Eye (tissue), 1 donor: ENCODE measurements at regions not wholly inside any gene's neighbourhood (a gene's known extent, or its start where the extent isn't known, plus 50 kb on each side); places are given as distances from the start of the nearest gene placed in this dataset.
"Not testable (repeated sequence)": the region's sequence is repeated elsewhere in the genome, so short reads cannot be mapped to it uniquely, and the experiment has no call there.

Experiments used
- DNase-seq: peaks from one replicate; pipeline ENCODE4 v3.0.0-alpha.2; 2015

DNA sequence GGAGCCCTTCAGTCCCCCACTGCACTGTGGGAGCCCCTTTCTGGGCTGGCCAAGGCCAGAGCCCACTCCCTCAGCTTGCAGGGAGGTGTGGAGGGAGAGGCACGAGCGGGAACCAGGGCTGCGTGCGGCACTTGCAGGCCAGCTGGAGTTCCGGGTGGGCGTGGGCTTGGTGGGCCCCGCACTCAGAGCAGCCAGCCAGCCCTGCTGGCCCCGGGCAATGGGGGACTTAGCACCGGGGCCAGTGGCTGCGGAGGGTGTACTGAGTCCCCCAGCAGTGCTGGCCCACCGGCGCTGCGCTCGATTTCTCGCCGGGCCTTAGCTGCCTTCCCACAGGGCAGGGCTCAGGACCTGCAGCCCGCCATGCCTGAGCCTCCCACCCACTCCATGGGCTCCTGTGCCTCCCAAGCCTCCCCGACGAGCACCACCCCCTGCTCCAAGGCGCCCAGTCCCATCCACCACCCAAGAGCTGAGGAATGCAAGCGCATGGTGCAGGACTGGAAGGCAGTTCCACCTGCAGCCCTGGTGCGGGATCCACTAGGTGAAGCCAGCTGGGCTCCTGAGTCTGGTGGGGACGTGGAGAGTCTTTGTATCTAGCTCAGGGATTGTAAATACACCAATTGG is 776.2 kb downstream of the KCTD8 start:
- not testable (repeated sequence) for DNase-seq

DNA sequence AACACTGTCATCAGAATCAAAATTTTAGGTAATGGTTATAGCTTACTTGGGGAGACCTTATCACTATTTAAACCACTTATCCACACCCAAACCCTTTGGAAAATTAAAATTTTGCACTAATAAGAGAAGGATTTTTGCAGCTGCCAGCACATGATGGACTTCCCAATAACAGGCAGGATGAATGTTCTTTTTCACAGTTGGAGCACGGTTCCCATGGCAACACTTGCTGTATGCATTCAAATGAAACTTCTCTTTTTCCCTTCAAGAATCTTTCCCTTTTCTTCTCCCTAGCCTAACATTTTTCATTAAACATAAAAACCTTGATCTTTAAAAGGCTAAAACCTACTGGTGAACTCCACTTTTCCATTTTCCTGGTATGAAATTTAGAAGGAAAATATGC is 768.2 kb downstream of the KCTD8 start:
- DNase-seq, result peak; percentile 26

DNA sequence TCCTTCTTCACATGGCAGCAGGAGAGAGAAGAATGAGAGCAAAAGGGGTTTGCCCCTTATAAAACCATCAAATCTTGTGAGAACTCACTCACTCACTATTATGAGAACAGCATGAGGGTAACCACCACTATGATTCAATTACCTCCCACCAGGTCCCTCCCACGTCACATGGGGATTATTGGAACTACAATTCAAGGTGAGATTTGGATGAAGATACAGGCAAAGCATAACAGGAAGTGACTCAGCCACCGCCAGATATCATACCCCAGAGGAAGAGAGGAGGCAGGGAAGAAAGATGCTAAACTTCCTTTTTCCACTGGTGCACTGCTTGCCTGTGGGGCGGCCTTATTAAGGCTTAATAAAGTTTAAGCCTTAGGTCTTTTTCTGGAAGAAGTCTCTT is 766.1 kb downstream of the KCTD8 start:
- no peak for DNase-seq

DNA sequence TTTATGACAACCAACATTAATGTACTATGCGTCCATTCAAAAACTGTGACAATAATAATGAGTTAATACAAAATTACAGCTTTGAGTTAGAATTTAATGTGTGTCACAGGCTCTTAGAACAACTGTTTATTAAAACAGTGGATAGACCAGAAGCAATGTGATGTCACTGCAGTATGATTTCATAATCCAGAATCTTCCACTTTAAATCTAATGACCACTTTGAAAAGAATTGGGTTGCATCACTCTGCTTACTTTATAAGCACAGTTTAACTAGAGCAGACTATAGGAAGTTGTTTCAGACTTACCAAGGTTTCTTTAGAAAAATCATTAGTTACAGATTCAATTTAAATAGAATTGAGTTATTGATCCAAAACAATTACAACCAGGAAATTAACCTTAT is 758.5 kb downstream of the KCTD8 start:
- DNase-seq, result no peak

DNA sequence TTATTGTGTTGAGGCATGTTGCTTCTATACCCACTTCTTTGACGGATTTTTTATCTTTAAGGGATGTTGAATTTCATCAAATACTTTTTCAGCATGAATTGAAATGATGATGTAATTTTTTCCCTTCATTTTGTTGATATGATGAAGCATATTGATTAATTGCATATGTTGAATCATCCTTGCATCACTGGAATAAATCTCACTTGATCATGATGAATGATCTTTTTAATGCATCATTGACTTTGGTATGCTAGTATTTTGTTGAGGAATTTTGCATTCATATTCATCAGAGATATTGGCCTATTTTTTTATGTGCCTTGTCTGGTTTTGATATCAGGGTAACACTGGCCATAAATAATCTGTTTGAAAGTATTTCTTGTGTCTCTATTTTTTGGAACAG is 754.7 kb downstream of the KCTD8 start:
- DNase-seq, result no peak

- no peak for DNase-seq
These were observed 739.2 kb downstream of the KCTD8 start for GRCh38 chr4:43709443-43709842.

DNA sequence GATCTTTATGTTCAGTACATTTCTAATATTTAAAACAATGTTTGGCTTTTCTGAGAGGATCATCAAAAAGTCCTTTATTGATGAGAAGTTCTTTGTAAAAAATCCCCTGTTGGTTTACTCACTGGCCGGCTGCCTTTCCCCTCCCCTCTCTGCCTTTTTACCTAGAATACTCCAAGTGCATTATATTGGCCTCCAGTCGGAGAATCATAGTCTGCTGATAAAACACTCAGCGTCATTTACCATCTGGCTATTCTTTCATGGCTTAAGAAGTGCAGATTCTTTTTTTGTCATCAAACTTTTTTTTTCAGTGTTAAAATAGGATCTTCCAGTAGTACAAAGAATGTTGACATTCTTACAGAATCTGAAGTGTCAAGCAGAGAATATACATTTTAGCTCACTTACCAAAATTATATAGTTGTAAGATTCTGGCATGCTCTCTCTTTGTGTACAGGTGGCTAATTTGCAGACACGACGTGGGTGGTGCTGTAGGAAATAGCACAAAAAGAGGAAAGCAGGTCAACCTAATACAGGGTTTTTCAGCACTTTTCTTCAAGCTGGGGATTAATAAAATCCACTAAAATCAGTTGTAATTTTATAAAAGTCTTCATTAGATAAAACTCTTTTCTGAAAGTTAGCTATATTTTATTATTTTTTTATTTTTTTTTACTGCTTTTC is 731.8 kb downstream of the KCTD8 start:
- no peak for DNase-seq

DNA sequence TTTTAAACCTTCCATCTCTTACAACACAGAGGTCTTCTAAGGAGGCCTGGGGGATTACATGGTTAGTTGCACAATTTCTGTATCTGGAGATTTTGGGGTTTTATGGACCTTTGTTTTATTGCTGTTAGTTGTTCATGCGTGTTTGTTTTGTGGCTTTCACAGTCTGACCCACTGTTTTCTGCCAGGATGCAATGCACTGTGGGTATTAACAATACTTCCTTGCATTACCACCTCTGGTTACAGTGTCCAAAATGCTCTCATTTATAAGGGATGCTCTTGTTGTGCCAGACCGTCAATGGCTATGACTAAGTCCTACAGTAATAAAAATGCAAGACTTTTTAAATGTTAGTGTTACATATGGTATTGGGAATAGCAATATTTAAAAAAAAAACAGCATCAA is 730.2 kb downstream of the KCTD8 start:
- DNase-seq, result no peak

DNA sequence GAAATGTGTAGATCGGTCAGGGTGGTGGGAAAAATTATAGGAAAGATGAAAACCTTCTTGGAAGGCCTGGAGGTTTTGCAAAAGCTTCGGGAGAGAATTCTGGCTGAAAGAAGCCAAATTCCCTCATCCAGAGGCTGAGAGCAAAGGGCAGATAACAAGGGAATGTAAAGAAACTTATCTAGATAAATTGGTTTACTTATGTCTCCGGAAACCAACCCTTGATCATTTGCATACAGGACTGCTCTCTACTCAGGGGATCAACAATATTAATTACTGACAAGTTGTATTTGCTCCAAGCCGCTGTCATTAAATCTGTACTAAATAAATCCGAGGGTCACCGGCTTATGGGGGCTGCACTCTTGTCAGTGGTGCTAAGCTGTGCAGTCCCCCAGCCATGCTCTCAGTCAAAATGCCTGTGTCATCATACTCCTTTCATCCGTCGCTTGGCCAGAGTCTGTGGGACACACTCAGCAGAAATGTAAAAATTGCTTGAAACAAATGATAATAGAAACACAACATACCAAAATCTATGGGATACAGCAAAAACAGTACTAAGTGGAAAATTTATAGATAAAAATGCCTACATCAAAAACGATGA is 715.7 kb downstream of the KCTD8 start:
- DNase-seq, result no peak

GRCh38 chr4:43742083-43742482 is 706.5 kb downstream of the KCTD8 start:
- no peak for DNase-seq

DNA sequence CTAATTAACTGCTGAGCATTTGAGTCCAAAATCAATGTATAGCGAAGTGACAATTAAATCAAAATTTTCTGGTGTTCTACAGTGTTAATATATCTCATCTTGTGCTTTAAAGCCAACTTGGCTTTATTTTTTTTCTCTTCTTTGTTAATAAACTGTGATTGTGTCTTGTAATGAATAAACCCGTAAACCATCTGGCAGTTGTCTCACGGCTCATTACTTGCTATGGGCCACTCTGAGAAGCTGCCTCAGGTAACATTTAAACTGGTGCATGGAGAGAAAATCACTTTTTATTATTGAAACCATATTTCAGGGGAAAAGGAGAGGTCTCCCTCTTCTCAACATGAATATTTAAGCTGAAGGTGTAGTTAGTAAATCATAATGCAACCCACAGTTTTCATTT is 694.0 kb downstream of the KCTD8 start:
- DNase-seq, result no peak

GRCh38 chr4:43757147-43757546 is 691.5 kb downstream of the KCTD8 start:
- DNase-seq, result peak; percentile 12

GRCh38 chr4:43758836-43759235 is 689.8 kb downstream of the KCTD8 start:
- peak; percentile 37 for DNase-seq

DNA sequence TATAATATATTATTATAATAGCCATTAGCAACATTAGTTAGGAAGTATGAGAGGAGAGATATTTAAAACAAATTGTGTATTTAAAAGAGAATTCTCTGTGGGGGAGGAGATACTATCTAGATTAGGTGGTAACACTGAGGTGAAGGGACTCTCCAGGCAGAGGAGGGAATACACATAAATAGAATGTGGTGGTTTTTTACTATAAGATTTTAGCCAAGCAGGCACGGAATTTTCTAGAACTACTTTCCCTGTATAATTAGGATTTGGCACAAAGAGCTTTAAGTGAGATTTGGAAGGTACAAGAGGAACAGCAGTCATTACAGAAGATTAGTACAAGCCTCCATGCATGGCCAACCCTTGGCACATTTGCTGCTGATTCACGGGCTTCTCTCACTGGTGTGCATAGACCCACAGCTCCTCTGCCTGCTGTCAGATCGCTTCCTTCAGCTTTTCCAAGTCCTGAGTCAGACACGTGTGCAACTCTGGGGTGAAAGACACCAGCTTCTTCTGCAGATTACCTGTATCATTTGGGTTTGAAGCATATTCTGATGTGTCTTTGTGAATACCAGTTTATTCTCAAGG is 685.5 kb downstream of the KCTD8 start:
- DNase-seq, result no peak

GRCh38 chr4:43765514-43765913 is 683.1 kb downstream of the KCTD8 start:
- DNase-seq, result no peak

- no peak for DNase-seq
These were observed 682.0 kb downstream of the KCTD8 start for GRCh38 chr4:43766648-43767047.

- DNase-seq, result peak; percentile 16
These were observed 672.2 kb downstream of the KCTD8 start for GRCh38 chr4:43776371-43776770.

DNA sequence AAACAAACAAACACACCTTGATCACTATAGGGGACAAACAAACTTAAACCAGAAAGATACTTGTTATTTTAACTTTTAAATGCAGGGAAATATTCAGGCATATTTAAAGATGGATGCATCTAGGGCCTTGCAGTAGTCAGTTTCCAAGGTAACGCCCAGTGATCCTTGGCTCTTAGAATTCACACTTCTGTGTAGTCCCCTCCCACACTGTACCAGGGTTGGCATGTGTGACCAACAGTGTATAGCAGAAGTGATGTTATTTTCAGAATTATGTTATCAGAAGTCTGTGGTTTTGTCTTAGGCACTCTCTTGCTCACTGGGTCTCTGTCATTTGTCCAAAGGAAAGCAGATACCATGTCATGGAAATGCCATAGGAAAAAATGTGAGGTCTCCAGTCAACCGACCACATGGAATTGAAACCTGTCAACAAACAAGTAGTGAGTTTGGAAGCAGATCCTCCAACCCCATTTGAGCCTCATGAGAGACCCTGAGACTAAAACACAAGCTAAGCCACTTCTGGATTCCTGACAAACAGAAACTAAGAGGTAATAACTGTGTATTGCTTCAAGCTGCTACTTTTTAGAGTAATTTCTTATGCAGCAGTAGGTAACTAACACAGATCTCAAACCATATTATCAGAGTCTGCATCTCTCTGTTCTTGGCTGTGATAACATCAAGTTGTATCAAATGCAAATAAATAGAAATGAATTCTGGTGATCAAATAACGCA is 670.3 kb downstream of the KCTD8 start:
- no peak for DNase-seq

- DNase-seq, result no peak
These were observed 667.5 kb downstream of the KCTD8 start for GRCh38 chr4:43781125-43781524.

GRCh38 chr4:43782391-43782790 is 666.2 kb downstream of the KCTD8 start:
- no peak for DNase-seq

GRCh38 chr4:43816116-43816515 is 632.5 kb downstream of the KCTD8 start:
- peak; percentile 12 for DNase-seq

GRCh38 chr4:43822621-43823020 is 626.0 kb downstream of the KCTD8 start:
- DNase-seq, result no peak

GRCh38 chr4:43835869-43836268 is 612.7 kb downstream of the KCTD8 start:
- DNase-seq, result no peak
